Stimulated activated CD8-positive, alpha-beta memory T cell treated with anti-CD3 and anti-CD28 coated beads, Interleukin-2, amount 100 ng/mL, for 48 hours (primary cell): ENCODE measurements at regions not wholly inside any gene's neighbourhood (a gene's known extent, or its start where the extent isn't known, plus 50 kb on each side); places are given as distances from the start of the nearest gene placed in this dataset.

Experiments
- DNase-seq, 2 donors: peaks; one replicate each; pipeline ENCODE4 v3.0.0-alpha.2; 2020; ENCODE audit warnings: low read depth in 2 of 2

DNA sequence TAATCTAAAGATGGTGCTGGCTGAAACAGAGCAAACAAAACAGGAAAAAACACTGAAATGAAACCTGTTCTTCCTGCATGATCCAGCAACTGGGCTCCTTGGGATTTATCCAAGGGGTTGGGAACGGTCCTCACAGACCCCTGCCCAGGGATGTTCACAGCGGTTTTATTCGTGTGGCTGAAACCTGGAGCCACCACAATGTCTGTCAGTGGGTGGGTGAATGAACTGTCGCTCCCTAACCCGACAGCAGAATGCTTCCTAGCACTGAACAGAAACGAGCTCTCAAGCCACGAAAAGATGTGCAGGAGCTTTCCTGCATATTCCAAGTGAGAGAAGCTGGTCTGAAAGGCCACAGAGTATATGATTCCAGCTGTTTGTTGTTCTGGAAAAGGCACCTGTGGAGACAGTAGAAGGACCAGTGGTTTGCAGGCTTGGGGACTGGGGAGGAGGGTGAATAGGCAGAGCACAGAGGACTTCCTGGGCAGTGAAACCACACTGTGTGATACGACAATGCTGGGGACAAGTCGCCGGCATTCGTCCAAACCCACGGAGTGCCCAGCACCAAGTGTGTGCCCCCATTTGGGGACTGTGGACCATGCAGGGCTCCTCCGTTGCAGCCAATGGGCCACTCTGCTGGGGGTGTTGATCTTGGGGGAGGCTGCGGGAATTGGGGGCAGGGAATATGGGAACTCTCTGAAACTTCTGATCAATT is 73.9 kb downstream of the TEX29 start:
- no peak for DNase-seq

DNA sequence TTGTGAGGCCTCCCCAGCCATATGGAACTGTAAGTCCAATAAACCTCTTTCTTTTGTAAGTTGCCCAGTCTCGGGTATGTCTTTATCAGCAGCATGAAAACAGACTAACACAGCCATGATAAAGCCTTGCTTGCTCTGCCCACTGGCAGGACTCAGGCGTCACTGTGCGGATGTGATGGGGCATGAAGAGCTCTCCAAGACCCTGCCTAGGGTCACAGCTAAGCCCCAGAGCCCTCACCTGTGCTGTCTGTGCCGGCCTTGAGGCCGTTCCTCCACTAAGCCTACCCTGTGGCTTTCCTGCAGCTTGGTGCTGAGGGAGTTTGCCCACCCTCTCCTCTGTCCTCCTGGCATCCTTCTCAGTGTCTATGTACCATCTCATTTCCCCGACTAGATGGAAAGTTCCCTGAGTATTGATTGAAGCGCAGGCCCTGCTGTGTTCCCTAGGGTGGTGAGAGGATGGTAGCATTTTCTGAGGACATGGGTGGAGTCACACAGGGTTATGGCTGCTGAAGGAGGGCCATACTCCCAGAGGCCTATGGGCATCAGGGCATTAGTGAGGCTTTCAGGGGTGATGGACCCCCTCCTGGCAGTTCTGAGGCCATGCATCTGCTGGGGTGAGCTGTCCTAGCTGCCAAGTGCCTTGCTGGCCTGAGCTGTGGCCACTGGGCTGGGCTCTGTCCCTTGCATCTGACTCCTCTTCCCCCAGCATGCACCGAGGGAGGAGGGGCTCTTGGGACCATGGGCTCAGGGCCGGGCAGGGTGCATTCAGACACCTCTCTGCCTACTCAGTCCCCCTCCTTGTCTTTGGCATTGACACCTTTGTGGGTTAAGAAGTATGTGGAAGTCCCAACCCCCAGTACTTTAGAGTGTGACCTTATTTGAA is 75.3 kb downstream of the TEX29 start:
- DNase-seq = no peak

DNA sequence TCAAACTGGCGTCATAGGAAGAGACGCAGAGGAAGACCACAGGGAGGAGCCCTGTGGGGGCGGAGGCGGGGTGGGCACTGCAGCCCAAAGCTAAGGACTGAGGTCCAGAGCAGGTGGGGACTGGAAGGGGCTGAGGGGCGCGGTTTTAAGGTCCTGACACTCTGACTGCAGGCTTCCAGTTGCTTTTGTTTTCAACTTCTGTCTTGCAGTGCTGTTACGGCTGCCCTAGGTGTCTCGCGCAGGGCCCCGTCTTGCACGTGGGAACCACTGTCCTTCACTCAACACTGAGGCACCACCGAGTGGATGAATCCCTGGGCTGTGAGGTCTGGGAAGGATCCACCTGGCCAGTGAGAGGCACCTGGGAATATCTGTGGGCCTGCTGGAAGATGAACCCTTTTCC is 76.0 kb downstream of the TEX29 start:
- no peak for DNase-seq

DNA sequence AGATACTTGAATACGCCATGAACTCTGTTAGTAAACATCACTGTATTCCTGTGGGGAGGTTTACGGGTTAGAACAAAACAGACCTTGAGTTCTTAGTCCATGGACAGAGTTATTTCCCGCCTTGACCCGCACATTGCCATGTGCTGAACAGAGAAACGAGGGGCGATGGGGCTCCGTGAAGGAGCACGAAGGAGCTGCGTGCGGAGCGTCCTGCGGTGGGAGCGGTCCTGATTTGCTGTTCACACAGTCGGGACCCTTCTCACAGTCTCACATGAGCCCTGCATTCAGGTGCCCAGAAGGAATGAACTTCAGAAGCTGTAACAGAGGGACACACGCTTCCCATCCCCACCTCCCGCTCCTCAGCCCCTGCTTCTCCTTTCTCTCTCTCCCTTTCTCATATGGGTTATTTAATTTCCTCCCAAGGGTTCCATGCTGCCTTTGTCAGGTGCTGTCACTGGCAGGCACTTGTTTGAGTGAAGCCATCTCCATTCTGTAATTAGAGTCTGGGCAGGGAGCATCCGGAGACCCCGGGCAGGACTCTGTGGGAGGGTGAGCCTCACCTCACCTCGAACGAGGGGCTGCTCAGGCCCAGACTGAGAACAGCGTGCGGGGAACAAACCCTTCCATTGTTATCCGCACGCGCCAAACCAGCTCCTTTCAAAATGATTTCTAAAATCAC is 76.9 kb downstream of the TEX29 start:
- no peak for DNase-seq

DNA sequence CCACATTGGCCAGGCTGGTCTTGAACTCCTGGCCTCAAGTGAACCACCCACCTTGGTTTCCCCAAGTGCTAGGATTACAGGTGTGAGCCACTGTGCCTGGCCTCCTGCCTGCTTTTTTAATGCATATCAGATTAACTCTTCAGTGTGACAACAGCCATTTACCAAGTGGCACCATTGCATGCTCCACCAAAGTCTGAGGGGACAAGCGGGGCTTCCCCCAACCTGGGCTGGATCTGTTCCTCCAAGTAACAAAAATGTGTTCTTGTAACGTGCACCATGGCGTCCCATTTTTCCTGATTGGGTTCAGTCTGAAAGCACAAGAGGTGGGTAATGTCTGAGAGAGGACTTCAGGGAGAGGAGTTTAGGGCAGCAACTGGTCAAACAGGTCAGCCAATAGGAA is 77.8 kb downstream of the TEX29 start:
- DNase-seq = no peak

DNA sequence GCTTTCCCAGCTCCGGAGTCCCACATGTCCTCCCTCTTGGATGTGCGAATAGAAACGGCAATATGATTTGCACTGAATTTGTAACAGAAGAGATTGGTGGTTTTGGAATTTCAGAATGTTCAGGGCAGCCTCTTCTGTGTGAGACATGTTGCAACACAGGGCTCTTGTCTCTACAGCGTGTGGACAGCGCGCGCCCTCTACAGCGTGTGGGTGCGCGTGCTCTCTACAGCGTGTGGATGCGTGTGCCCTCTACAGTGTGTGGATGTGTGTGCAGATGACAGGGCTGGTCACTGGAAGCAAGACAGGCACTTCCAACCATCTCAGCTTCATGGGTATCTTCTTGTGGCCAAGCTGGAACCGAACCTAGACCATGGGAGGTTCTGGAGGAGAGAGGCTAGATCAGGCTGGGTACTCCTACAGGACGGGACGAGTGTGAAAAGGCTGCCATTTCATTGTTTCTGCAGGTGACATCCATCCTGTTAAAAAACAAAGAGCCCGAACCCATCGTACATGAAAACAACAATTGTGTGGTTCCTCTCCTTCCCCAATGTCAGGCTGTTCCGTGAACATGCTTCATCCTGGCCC is 78.4 kb downstream of the TEX29 start:
- no peak for DNase-seq

DNA sequence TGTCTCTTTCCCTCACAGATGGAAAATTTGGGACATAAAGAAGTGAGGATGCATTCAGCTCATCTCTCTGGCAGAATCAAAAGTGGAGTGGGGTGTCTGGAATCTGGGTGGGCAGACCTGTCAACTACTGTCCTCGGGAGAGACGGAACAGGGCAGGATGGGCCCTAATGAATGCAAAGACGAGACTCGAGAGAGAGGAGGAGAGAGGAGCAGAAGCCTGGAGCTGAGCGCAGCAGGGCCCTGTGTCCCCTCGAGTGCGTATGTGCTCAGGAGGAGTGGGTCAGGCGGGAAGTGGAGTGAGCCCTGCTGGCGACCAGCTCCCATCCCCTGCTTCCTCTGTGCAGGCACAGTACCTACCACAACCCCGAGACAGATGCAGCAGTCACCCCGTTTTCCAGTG is 78.9 kb downstream of the TEX29 start:
- DNase-seq = no peak

DNA sequence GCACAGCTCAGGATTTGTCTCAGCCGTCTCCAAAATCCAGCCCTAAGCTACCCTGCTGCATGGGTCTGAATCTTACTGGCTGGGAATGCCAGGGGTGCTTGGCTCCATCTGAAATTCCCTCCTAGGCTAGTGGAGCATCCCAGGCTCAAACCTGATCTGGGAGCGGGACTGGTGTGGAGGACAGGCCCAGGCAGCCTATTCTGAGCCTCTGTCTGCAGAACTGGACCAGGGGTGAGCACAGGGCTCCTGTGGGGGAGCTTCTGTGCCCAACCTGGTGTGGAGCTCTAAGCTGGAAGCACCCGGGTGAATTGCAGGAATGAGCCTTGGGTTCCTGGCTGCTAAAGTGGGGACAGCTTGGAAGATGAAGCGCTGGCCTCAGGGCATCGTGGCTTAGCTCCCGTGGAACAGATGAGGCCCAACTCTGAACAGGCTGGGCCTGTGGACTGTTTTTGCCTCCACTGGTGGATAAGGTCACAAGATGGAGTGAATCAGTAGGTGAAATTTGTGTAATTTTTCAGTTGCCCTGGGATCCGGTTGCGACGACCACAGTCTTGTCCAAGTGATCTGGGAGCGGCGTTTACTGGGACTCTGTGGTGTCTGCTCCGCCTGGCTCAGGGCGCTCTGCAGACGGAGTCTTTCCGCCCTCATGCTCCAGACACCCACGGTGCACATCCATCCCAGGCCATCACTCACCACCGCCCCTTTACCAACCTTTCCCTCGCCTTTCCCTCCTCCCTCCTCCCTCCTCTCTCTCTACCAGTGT is 79.5 kb downstream of the TEX29 start:
- DNase-seq = no peak

DNA sequence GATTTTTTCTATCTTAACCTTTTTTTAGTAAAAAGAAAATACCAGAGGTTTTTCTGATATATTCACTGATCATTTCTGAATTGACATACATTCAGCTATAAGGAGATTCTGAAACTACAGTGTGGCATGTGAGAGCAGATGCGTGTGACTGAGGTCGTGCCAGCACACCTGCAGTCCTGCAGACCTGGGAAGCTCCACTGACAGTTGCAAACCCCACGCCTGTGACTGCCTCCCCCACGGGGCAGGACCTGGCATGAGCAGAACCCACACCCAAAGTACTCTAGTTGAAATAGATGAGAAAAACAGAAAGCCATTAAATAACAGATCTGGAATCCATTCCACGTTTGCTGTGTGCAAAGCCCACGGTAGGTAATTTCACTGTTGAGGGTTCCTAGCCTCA is 80.7 kb downstream of the TEX29 start:
- no peak for DNase-seq

DNA sequence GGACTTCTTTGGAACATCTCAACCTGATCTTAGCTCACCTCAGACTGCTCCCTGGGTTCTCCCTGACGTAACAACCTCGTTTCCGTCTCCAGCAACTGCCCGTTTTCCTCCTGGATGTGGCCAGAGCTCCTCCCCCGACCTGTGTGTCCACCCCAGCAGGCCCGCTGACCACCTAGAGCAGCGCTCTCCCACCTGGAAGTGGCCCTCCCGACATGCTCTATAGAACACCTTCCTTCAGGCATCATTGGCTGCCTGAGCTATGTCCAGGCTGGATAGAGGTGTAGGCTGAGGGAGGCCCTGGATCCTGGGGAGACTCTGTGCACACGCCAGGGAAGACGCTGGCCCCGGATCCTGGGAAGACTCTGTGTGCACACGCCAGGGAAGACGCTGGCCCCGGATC is 81.3 kb downstream of the TEX29 start:
- DNase-seq = no peak

DNA sequence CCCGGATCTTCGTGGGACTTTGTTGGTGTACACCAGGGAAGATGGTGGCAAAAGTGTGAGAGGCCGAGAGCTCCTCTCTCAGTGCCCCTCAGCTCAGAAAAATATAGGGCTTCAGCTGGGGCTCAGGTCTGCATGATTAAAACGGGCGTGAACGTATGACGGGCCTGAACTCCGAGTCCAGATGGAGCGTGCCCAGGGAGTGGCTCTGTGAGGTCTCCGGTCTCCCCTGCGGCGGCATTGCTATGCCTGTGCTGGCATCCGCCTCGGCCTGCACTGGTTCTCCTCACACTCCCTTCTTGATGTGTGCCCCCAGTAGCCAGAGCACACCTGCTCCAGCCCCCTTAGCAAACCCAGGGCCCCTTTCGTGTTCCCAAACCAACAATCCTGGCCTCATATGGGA is 82.0 kb downstream of the TEX29 start:
- DNase-seq = no peak

DNA sequence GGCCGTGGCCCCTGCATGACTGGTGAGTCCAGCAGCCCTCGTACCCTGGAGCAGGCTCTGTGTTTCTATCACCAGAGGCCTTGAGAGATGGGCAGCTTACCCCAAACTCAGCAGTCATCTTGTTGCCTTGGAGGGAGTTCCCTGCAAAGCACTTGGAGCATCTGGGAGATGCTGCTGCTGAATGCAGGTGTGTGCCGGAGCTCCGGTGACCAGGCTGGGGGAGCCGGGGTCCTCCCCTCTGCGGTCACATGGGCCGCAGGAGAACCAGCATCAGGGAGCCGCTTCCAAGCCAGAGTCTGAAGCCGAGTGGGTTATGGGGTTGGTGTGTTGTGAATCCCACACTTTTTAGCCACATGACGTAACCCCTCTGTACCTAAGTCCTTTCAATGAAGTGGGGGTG is 82.8 kb downstream of the TEX29 start:
- no peak for DNase-seq

DNA sequence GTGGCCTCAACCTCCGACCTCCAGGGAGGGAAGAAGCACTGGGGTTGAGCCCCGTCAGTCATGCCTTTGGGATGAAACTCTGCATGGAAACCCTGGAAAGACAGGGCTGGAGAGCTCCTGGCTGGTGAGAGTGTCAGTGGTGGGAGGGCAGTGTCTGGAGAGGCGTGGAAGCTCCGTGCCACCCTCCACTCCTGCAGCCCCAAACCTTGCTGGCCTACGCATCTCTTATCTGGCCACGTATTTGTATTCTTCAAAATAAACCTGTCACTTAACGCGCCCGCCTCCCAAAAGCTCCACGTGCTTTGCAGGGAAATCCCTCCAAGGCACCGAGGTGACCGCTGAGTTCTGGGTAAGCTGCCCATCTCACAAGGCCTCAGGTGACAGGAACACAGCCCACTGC is 84.3 kb downstream of the TEX29 start:
- DNase-seq = no peak

DNA sequence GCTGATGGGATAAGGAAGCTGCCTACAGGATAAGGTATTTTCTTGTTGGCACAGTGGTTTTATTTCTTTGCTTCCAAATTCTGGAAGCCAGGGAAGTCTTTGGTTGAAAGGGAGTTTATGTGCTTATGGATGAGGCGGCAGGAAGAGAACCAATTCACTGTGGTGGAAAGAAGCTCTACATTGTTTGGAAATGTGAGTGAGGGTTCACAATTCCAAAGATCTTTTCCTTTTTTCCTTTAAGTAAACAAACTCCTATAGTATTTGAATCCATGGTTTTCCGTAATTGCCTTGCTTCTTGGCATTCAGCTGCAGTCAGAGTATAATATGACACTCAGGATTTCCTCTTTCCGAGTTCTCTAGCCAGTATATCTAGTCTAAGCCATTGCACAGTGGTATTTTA is 86.2 kb downstream of the TEX29 start:
- DNase-seq = no peak

DNA sequence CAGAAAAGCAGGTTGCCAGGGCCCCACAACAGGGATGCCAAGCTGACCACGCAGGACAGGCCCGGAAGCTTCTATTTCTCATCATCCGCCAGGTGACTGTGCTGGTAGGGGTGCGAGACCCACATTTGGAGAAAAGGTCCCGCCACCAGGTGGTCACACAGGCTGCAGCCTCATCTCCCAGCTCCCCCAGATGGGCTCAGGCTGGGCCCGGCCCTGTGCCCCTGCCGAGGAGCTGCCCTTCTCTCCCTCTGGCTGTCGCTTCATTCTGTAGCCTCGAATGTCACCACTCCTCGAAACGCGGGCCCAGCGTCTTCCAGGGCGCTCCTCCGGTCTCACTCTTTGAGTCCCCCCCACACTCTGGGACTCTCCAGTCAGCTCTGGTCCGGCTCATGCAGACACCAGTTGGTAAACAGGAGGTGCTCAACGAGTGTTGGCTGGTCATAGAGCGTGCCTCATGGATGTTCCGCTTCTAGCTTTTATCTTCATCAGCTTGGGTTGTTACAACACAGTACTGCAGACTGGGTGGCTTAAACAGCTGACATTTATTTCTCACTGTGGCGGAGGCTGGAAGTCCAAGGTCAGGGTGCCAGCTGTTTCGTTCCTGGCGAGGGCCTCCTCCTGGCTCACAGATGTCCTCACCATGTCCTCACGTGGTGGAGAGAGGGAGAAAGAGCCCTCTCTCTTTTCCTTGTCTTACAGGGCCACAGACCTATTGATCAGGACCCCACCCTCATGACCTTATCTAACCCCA is 87.1 kb downstream of the TEX29 start:
- DNase-seq = no peak

DNA sequence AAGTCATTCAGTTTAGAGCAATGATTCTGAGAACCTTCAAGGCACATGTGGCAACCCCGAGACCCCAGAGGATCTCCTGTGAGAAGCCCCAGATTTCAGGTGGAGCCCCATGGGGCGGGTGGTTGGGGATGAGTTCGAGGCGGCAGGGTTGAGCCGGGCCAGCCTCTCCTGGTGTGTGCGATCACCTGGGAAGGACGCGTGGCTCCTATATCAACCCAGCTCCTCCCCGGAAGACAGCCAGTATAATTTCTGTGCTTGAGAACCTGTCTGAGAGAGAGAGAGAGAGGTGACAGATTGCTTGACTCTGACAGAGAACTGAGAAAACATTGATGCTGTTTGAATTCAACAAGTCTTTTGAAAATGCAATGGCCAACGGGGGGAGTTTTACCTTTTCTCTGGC is 89.0 kb downstream of the TEX29 start:
- DNase-seq = no peak

DNA sequence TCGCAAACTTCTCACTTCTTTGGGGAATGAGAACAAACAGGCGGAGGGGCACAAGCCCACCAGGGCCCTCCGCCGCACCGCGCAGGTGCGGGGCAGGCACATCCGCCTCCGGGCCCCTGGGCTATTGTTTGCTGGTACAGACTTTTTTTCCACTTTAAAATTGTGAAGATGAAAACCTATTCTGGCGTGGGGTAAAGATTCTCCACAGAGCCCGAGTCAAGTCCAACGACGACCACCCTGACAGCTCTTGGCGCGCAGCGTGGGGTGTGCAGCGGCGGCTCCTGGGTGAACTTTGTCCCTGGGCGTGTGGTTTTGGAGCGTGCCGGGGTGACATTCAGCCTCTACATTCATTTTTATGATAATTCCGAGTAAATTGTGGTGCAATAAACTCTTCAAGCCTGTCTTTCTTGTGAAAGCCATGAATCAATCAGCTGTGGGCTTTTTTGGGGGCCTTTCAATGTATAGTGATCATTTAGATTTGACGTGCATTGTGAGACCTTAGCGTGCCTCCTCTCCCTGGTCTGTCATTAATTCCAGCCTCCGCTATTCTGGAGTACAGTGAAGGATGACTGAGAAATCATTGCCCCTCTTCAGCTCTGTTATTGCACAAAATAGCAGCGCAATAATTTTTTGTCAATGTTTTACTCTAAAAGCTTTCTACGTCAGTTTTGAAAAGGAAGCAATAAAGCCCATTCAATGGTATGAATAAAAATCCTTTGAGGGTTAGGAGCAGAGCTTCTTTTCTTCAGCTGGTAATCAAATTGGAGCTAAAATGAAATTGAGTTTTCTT is 90.0 kb downstream of the TEX29 start:
- no peak for DNase-seq

DNA sequence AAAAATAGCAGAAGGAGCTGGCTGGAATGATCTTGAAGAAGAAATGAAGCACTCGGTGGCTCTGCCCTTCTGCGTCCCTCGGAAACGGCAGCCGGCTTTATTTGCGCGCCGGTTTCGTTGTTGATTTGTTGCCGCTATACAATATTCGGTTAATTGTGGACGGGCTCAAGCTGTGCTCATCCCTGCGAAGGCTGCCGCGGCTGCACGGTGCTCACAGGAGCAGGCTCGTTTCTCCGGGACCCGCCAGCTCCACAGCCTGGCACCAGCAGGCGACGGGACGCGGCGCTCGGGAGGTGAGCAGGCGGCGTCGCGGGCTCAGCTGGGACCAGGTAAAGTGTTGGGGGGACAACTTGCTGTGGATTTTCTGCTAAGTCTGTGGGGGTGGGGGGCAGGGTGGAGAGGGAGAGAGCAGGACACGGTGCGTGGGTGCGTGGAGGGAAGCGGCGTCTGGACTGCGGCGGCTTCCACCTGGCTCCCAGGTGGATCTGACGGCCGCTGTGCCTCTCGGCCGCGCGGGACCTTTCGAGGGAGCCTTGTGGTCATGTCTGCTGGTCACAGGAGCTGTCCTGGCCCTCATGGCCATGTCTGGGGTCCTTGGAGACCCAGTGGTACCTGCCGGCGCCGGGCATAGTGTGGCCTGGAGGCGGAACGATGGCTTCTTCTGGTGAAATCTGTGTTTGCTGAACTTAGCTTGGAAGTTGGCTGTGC is 90.9 kb downstream of the TEX29 start:
- no peak for DNase-seq

DNA sequence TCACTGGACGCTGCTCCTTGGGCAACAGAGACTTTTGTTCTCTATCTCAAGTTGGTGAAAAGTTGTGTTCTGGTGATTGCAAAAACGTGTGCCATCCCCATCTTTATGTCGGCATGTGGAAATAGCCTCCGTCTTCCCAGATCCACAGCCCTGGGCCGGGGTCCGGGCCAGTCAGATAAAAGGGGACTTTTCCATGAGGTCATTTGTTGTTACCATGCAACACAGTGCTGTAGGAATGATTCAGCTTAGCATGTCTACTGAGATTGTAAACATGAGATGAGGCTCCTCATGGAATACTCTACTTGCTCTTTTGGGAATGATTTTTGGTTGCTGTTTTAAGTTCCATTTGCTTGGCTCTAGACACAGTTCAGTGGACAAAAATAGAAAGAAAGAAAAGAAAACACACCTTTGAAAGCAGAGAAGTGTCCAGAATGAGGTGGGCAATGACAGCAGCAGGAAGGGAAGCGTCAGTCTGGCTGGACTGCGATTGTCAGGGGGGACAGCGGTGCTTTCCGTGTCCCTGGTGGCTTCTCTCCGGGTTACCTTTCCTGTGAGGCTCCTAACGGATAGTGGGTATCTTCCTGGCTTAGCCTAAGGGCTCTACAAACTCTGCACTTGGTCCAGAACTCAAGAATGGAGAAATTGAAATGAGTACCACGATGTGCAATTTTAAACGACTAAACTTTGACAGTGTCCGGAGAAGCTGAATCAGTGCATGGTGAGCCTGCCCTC is 91.6 kb downstream of the TEX29 start:
- no peak for DNase-seq
